ENCODE measurements at regions not wholly inside any gene's neighbourhood (a gene's known extent, or its start where the extent isn't known, plus 50 kb on each side); places are given as distances from the start of the nearest gene placed in this dataset.

DNA sequence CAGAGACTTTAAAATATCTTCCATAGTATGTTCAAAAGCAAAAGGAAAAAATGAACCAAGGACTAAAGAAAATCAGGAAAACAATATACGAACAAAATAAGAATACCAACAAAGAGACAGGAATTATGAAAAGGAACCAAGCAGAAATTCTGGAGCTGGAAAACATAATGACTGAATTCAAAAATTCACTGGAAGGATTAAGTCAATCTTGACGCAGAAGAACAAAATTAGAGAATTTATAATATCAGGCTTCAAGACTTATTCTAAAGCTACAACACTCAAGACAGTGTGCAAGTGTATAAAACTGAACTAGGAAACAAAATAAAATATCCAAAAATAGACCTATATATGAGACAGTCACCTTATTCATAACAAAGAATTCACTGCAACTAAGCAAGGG is 56.9 kb upstream of the GYPC start:
- DNase-seq (ENCODE audit: low spot score) = no peak

DNA sequence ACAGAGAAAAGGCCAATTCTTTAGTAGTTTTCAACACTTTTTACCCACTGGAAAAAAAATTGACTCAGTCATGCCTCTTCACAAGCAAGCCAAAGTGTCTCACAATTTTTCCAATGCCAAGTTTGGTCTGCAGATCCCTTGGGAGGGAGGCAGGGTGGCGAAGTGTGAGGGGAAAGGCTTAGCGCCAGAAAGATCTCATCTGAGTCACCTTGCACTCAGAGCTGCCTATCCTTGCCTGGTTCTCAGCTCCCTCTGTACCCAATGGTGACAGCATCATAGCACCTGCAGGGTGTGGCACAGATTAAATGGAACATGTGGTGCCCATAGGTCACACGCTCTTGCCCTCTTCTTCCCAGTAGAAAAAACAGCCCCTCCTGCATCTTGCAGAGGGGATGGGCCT is 55.2 kb upstream of the GYPC start:
- DNase-seq (ENCODE audit: low spot score) = no peak

DNA sequence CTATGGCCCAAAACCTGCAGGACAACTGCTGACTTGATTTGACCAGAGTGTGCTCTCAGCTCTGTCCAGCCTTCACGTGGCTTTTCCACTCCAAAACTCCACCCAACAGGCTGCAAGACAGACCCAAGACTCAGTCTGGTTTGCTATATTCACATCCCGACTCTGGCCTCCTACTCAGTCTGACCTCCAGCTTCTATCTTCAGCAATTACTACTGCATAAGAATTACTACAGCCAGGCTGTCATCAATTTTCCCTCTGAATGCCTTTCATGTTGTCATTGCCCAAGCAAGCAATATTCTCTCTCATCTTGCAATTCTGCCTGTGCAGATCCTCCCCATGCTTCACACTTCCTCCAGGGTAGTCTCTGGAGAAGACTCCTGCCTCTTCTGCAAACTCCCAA is 53.6 kb upstream of the GYPC start:
- DNase-seq (ENCODE audit: low spot score) = no peak

All from hematopoietic multipotent progenitor cell treated with erythropoietin and hydrocortisone succinate and interleukin-3 and kit ligand, for 15 days (in vitro differentiated cells).